ENCODE measurements at regions not wholly inside any gene's neighbourhood (a gene's known extent, or its start where the extent isn't known, plus 50 kb on each side); places are given as distances from the start of the nearest gene placed in this dataset.

GRCh38 chr10:43874984-43875383, 226.3 kb upstream of the ZNF32 start:
- DNase-seq = no peak
- Histone ChIP-seq H3K9me3 (replicated peaks in 1 of 2; ENCODE audit: control insufficient read depth in 1 of 2, insufficient read depth in 1 of 2, low read length in 2 of 2) (no peaks in the 10 kb centered on the region), H2AFZ (ENCODE audit: insufficient read depth, low read depth, low read length, poor library complexity, severe bottlenecking) (no peak overlapping the region), H3K27ac (ENCODE audit: low read depth in 1 of 2, low read length in 2 of 2) (no peak overlapping the region), H3K4me3 (replicated peaks in 1 of 3; ENCODE audit: low read depth in 2 of 3, low read length in 3 of 3) (no peak overlapping the region), H4K20me1 (ENCODE audit: insufficient read depth, low read length) (no peaks in the 10 kb centered on the region), H3K4me1 (ENCODE audit: control insufficient read depth in 1 of 2, insufficient read depth in 2 of 2, low read length in 2 of 2) (no peaks in the 10 kb centered on the region), H3K9ac (ENCODE audit: insufficient read depth, low read length, poor library complexity, severe bottlenecking) (no peak overlapping the region), H3K4me2 (replicated peaks; ENCODE audit: extremely low read depth, low read length, poor library complexity, severe bottlenecking) (no peak overlapping the region), H3K27me3 (ENCODE audit: control insufficient read depth in 2 of 2, insufficient read depth in 2 of 2, low read length in 2 of 2) (no peaks in the 10 kb centered on the region), H3K79me2 (ENCODE audit: insufficient read depth, low read length) (no peaks in the 10 kb centered on the region), H3K36me3 (replicated peaks in 1 of 2; ENCODE audit: control insufficient read depth in 1 of 2, insufficient read depth in 2 of 2, low read length in 2 of 2) (no peaks in the 10 kb centered on the region)
- intact Hi-C loops (cut with micrococcal nuclease) = no loop called here
- Mint-ChIP-seq H3K4me3 (no peak overlapping the region), H3K4me1 (no peaks in the 10 kb centered on the region), H3K36me3 (no peaks in the 10 kb centered on the region), H3K27ac (no peak overlapping the region), H3K9me3 (no peaks in the 10 kb centered on the region), H3K27me3 (ENCODE audit: low read depth in 3 of 3) (peaks cover 4 to 26% (median 7%) of the 10 kb centered on the region in 3 donors)
- TF ChIP-seq CTCF (IDR thresholded peaks at IDR 0.05) = no peak
- 73% methylated on average over 7 of the region's 10 CpGs for WGBS (ENCODE audit: insufficient coverage)

GRCh38 chr10:43873717-43874116, 225.0 kb upstream of the ZNF32 start:
- no peaks in the 10 kb centered on the region for H3K27me3 ChIP-seq (ENCODE audit: control insufficient read depth in 2 of 2, insufficient read depth in 2 of 2, low read length in 2 of 2)
- no peak for DNase-seq
- H3K9me3 ChIP-seq (replicated peaks in 1 of 2; ENCODE audit: control insufficient read depth in 1 of 2, insufficient read depth in 1 of 2, low read length in 2 of 2) = no peaks in the 10 kb centered on the region
- no peaks in the 10 kb centered on the region for H3K79me2 ChIP-seq (ENCODE audit: insufficient read depth, low read length)
- no peaks in the 10 kb centered on the region for H3K36me3 Mint-ChIP-seq
- no peaks in the 10 kb centered on the region for H3K4me1 ChIP-seq (ENCODE audit: control insufficient read depth in 1 of 2, insufficient read depth in 2 of 2, low read length in 2 of 2)
- no peaks in the 10 kb centered on the region for H3K36me3 ChIP-seq (replicated peaks in 1 of 2; ENCODE audit: control insufficient read depth in 1 of 2, insufficient read depth in 2 of 2, low read length in 2 of 2)
- no peak overlapping the region for H3K27ac Mint-ChIP-seq
- no peak overlapping the region for H3K9ac ChIP-seq (ENCODE audit: insufficient read depth, low read length, poor library complexity, severe bottlenecking)
- intact Hi-C loops (cut with micrococcal nuclease) = no loop called here
- peaks cover 4 to 21% (median 7%) of the 10 kb centered on the region in 3 donors for H3K27me3 Mint-ChIP-seq (ENCODE audit: low read depth in 3 of 3)
- no peak overlapping the region for H3K4me3 ChIP-seq (replicated peaks in 1 of 3; ENCODE audit: low read depth in 2 of 3, low read length in 3 of 3)
- H3K4me1 Mint-ChIP-seq = no peaks in the 10 kb centered on the region
- H3K9me3 Mint-ChIP-seq = no peaks in the 10 kb centered on the region
- H3K4me2 ChIP-seq (replicated peaks; ENCODE audit: extremely low read depth, low read length, poor library complexity, severe bottlenecking) = no peak overlapping the region
- H2AFZ ChIP-seq (ENCODE audit: insufficient read depth, low read depth, low read length, poor library complexity, severe bottlenecking) = no peak overlapping the region
- no peak overlapping the region for H3K27ac ChIP-seq (ENCODE audit: low read depth in 1 of 2, low read length in 2 of 2)
- WGBS (ENCODE audit: insufficient coverage) = 86% methylated on average over 4 of the region's 5 CpGs
- no peak overlapping the region for H3K4me3 Mint-ChIP-seq
- TF ChIP-seq CTCF (IDR thresholded peaks at IDR 0.05) = no peak
- no peaks in the 10 kb centered on the region for H4K20me1 ChIP-seq (ENCODE audit: insufficient read depth, low read length)
